Lower lobe of right lung (tissue), 2 donors: ENCODE measurements at regions not wholly inside any gene's neighbourhood (a gene's known extent, or its start where the extent isn't known, plus 50 kb on each side); places are given as distances from the start of the nearest gene placed in this dataset.
A peak's percentile ranks its signal among the peaks of the same experiment; 100 is the strongest.

Experiments
- ATAC-seq, 2 donors: fragments of 200-7000 bp; cut with Tn5 transposase; one replicate each; pipeline ENCODE4 v1.9.1; 2020 to 2022; ENCODE audit warnings: mild to moderate bottlenecking in 2 of 2, moderate library complexity in 2 of 2
- DNase-seq: peaks from one replicate; pipeline ENCODE4 v3.0.0-alpha.2; 2020
- H3K27ac ChIP-seq: fragments of 200-600 bp; one replicate; pipeline ENCODE4 v1.8.0; 2022
- H3K27me3 ChIP-seq: fragments of 200-600 bp; one replicate; pipeline ENCODE4 v1.8.0; 2022; ENCODE audit warnings: low read depth
- H3K36me3 ChIP-seq: fragments of 200-600 bp; one replicate; pipeline ENCODE4 v1.8.0; 2022; ENCODE audit warnings: mild to moderate bottlenecking
- H3K4me1 ChIP-seq: fragments of 200-600 bp; one replicate; pipeline ENCODE4 v1.8.0; 2022
- H3K4me3 ChIP-seq: fragments of 200-600 bp; one replicate; pipeline ENCODE4 v1.8.0; 2022; ENCODE audit warnings: mild to moderate bottlenecking
- H3K9me3 ChIP-seq: fragments of 200-600 bp; one replicate; pipeline ENCODE4 v1.8.0; 2022
- CTCF ChIP-seq: fragments of 200-600 bp; IDR thresholded peaks from one replicate; pipeline ENCODE4 v1.8.0; 2022; ENCODE audit warnings: antibody characterized with exemption, mild to moderate bottlenecking
- intact Hi-C: fragments of 100-400 bp; cut with DNase I; formaldehyde crosslinking; loops from one replicate; pipeline ENCODE4 v1.11.0; 2022
- donor health status: DM: no; HTN: yes; CAD: no; lungs with severe emphysema.

- H3K4me1 ChIP-seq, result no peaks in the 10 kb centered on the region
- no peaks in the 10 kb centered on the region for H3K36me3 ChIP-seq
- ATAC-seq (no peak), DNase-seq (no peak)
- H3K27ac ChIP-seq, result no peak overlapping the region
- no peaks in the 10 kb centered on the region for H3K9me3 ChIP-seq
- intact Hi-C loops, result no loop called here
- no peaks in the 10 kb centered on the region for H3K27me3 ChIP-seq
- TF ChIP-seq CTCF, result no peak
- no peak overlapping the region for H3K4me3 ChIP-seq
Measured at GRCh38 chr16:72511171-72511570, 339.2 kb upstream of the PMFBP1 start.

GRCh38 chr16:72508191-72508590 lies 336.2 kb upstream of the PMFBP1 start:
- no peak for DNase-seq
- Histone ChIP-seq H3K27me3 (no peaks in the 10 kb centered on the region), H3K4me3 (no peak overlapping the region), H3K9me3 (no peaks in the 10 kb centered on the region), H3K4me1 (no peaks in the 10 kb centered on the region), H3K36me3 (no peaks in the 10 kb centered on the region), H3K27ac (no peak overlapping the region)
- ATAC-seq, result no peak
- TF ChIP-seq CTCF, result no peak
- intact Hi-C loops, result no loop called here

GRCh38 chr16:72502594-72503005 lies 330.6 kb upstream of the PMFBP1 start:
- no peak for TF ChIP-seq CTCF
- DNase-seq, result no peak
- no peak for ATAC-seq
- Histone ChIP-seq H3K9me3 (no peaks in the 10 kb centered on the region), H3K4me1 (no peaks in the 10 kb centered on the region), H3K27me3 (no peaks in the 10 kb centered on the region), H3K4me3 (no peak overlapping the region), H3K27ac (no peak overlapping the region), H3K36me3 (no peaks in the 10 kb centered on the region)
- intact Hi-C loops, result no loop called here

GRCh38 chr16:72501739-72502593 lies 330.0 kb upstream of the PMFBP1 start:
- ATAC-seq (peak; percentile 62), DNase-seq (no peak)
- TF ChIP-seq CTCF, result peak; percentile 65

GRCh38 chr16:72500545-72500944 lies 328.6 kb upstream of the PMFBP1 start:
- Histone ChIP-seq H3K27me3 (no peaks in the 10 kb centered on the region), H3K4me3 (no peak overlapping the region), H3K36me3 (no peaks in the 10 kb centered on the region), H3K9me3 (no peaks in the 10 kb centered on the region), H3K4me1 (no peaks in the 10 kb centered on the region), H3K27ac (no peak overlapping the region)
- ATAC-seq (no peak), DNase-seq (no peak)
- intact Hi-C loops, result no loop called here
- TF ChIP-seq CTCF, result no peak

More at GRCh38 chr16:72501739-72502593, 330.0 kb upstream of the PMFBP1 start:
- H3K4me1 ChIP-seq, result no peaks in the 10 kb centered on the region
- intact Hi-C loops, result no loop called here
- no peaks in the 10 kb centered on the region for H3K9me3 ChIP-seq
- H3K27me3 ChIP-seq, result no peaks in the 10 kb centered on the region
- H3K36me3 ChIP-seq, result no peaks in the 10 kb centered on the region
- no peak overlapping the region for H3K4me3 ChIP-seq
- no peak overlapping the region for H3K27ac ChIP-seq
